ENCODE measurements at regions not wholly inside any gene's neighbourhood (a gene's known extent, or its start where the extent isn't known, plus 50 kb on each side); places are given as distances from the start of the nearest gene placed in this dataset.

DNA sequence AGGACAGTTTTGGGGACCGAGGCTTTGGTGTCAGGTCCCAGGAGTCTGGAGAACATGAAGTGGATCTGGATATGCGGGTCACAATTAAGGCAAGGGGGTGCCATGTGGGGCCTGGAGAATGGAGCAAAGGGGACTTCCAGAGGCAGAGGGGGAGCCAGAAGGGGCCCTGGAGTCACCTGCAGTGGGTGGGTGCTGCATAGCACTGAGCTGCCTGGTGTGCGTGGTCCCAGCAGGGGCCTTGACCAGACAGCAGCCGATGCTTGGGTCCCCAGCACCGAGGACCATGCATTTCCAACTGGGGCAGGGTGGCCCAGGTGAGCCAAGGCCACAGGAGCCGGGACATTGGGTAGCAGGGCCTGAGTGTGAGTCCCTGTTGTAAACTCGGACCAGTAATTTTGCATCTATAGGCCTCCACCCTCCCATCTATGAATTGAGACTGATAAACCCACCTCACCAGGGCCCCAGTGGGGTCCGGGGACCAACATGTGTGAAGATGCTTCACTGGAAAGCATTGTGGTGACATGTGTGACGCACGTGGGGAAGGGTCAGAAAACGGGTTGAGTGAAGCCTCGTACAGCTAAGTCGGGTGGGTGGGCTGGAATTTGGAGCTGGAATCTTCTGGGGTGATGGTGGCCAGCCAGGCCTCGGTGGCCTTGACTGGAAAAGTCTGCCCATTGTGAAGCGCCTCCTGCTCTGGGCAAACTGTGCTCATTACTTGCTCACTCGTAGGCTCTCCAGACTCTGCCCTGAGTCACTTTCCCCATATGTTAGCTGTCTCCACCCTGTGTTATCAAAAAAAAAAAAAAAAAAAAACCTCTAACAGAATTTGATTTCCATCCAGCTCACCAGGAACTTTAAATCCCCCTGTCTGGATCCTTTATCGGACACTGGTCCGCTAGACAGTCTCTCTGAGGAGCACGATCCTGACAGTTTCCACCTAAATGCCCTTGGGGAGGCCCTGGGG is 90.5 kb upstream of the ZNF469 start:
- DNase-seq = no peak

DNA sequence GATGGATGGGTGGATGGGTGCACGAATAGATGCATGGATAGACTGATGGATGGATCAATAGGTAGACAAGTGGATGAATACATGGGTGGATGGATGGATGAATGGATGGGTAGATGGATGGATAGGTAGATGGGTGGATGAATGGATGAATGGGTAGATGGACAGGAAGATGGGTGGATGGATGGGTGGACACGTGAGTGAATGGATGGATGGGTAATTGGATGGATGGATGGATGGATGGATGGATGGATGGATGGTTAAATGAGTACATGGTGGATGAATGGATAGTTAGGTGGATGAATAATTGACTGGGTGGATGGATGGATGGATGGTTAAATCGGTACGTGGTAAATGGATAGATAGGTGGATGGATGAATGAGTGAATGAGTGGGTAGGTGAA is 89.7 kb upstream of the ZNF469 start:
- DNase-seq = no peak

DNA sequence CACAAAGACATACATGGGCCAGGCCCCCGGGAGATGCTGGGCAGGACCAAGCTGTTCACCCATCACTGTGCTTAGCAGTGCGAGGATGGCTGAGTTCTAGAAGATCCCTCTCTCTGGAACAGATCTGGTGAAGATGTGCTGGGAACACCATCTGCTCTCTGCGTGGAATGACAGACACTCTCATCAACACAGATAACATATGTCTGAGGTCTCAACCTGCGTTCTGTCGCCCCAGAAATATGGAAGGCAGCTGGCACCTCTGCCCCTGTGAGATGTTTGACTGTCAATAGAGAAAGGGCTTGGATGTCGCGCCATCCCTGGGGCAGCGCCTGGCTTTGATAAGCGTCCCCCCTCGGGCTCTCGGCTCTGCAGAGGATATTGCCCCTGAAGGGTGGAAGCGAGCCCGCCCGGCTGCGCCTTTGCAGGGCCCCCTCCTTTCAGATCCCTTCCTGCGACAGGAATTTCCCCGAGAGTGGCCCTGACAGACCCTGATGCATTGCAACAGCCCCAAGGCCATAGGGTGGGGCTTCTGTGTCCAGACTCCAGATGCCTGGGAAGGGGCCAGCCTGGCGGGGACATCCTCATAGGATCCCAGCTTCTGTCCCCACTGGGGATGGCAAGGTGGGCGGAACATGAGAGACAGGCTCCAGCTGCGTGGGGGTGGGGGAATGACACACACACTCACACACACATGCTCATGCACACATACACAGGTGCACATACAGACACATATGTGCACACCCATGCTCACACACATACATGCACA is 86.9 kb upstream of the ZNF469 start:
- no peak for DNase-seq

- no peak for DNase-seq
Observed at GRCh38 chr16:88296437-88297177, 86.2 kb upstream of the ZNF469 start.

DNA sequence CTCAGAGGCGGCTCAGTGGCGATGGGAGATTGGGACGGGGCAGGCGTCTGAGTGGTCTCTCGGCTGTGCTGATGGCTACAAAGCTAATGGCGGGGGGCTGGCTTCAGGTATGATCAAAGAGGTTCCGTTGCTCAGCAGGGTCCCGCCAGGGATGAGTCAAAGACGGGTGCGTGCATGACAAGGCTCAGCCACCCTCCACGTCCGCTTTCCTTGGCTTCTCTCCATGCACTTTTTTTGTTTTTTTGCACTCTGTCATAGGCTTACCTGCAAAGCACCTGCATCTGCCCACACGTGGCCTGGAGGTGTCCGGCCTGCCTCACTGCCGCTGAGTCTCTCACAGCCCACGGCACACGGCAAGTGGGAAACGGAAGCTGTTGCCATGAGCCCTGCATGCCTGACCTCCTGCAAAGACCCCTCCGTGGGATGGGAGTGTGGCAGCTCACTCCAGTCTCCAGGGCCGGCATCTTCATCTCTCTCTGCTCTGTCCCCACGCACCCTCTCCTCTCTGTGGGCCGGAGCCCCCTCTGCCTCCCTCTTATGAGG is 85.5 kb upstream of the ZNF469 start:
- DNase-seq = peak; percentile 40

- DNase-seq = no peak
Observed at GRCh38 chr16:88298181-88298832, 84.5 kb upstream of the ZNF469 start.

- DNase-seq = no peak
Observed at GRCh38 chr16:88298833-88299745, 83.7 kb upstream of the ZNF469 start.

GRCh38 chr16:88299751-88300462 is 82.9 kb upstream of the ZNF469 start:
- no peak for DNase-seq

DNA sequence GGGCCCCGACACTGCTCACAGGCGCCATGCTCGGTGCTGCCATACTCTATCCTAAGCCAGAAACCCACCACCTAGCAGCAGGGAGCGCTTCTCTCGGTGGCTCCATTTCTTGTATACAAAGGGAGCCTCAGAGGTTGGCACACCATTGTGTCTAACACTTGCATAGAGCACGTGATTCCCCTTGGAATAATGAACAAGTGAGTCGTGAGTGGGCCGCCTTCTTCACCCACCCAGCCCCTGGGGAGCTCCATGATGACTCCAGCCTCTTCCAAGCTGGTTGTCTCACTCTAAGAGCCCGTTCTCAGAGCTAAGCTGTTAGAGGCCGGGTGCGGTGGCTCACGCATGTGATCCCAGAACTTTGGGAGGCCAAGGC is 82.3 kb upstream of the ZNF469 start:
- no peak for DNase-seq

GRCh38 chr16:88301431-88301830 is 81.3 kb upstream of the ZNF469 start:
- DNase-seq = no peak

DNA sequence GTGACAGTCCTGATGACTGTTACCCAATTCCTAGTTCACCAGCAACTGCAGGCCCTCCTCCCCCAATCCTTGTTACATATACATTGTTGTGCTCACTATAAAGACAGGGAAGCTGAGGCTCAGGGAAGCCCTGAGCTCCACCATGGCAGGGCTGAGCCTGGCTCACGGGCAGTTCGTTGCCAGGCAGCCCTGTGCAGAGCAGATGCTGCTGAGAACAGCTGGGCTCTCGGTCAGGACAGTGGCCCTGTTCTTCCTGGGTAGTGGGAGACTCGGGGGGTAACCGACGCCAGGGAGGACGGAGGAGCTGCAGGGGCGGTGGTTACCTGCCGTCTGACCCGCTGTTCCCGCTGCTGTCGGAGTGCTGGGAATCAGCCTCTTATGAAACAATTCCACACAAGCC is 80.9 kb upstream of the ZNF469 start:
- DNase-seq = no peak

DNA sequence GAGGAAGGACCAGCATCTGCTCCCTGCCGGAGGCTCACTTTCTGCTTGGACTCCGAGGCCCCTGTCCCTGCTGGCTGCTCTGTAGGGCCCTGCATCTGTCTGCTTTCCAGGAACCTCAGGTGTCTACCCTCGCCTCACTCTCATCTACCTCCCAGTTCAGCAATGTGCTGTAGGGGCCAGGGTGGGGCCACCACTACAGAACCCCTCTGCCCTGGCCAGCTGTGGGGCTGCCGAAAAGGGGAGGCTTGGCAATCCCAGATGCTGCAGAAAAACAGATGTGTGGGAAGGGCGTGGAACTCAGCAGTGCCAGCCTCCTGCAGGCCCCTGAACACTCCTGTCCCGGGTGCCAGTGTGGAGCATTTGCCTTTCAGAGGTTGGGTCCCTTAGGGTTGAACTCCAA is 80.1 kb upstream of the ZNF469 start:
- no peak for DNase-seq

DNA sequence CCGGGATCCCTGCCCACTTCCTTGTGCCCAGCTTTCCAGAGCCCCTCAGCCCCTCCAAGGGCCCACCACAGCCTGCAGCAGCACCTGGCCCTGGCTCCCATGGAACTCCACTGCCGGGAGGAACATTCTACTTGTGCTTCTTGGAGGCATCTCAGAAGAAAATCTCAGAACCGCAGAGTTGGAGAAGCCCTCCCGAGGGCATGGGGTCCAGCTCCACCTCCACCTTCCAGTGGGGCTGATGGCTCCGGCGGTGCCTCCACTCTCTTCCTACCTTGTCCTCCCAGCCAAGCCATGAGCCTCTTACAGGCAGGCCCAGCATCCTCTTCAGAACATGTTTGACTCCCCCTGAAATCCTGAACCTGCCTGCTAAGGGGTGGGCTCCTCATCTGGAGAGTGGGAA is 79.4 kb upstream of the ZNF469 start:
- DNase-seq = no peak

GRCh38 chr16:88303890-88304819 is 78.6 kb upstream of the ZNF469 start:
- DNase-seq = no peak

DNA sequence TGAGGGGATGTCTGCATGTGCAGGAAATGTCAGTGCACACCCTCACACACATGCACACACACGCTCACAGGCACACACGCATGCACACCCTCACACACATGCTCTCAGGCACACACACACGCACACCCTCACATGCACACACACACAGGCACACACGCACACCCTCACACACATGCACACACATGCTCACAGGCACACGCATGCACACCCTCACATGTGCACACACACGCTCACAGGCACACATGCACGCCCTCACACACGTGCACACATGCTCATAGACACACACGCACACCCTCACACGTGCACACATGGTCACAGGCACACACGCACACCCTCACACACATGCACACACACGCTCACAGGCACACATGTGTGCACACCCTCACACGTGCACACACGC is 77.6 kb upstream of the ZNF469 start:
- DNase-seq = no peak

GRCh38 chr16:88306411-88306810 is 76.3 kb upstream of the ZNF469 start:
- DNase-seq = no peak

GRCh38 chr16:88306860-88307545 is 75.8 kb upstream of the ZNF469 start:
- DNase-seq = no peak

DNA sequence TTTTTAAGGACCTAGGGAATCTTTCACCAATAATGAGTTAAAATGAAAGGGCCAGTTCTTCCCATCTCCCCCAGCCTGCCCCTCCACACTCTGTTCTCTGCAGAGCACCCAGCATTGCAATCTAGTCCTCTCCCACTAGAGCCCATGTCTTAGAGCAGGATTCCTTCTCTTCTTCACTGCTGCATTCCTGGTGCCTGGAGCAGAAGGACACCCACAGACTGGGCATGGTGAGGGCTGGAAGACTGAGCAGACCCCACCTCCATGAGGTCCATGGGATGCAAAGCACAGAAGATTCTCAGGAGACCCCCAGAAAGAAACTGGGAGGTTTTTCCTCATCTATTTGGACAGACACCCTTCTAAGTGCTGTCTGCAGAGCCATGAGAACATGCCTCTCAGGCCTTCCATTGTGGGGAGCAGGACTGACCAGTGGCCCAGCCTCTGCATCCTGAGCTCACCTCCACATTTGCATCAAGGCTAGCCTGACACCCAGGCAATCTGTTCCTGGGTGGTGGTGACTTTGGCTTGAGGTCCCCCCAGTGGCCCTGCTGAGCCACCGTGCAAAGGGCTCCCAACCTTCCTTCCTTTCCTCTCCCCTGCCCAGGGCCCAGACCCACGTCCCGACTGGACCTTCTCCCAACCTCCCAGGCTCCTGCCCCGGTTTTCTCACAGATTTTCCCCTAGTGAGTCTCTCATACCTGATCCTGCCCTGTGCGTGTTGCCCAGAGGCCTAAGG is 74.2 kb upstream of the ZNF469 start:
- DNase-seq = no peak

Data from RPMI8226 (cell line).